IMR-90 (cell line): ENCODE measurements at regions not wholly inside any gene's neighbourhood (a gene's known extent, or its start where the extent isn't known, plus 50 kb on each side); places are given as distances from the start of the nearest gene placed in this dataset.

ENCODE experiments used
- ATAC-seq: fragments of 200-7000 bp; cut with Tn5 transposase; 2 replicates; pipeline ENCODE4 v1.9.1; 2020; ENCODE audit warnings: low read depth, mild to moderate bottlenecking, moderate library complexity
- BruUV-seq: library from RNA; stranded (reverse); fragments of 400-500 nt; replicated peaks from 2 replicates; lab custom pipeline; 2021; lab: Mats Ljungman, UMichigan
- CTCF ChIA-PET: fragments of 300-600 bp; formaldehyde crosslinking; extraction: SDS; loops from one replicate; lab custom pipeline; 2021; ENCODE audit warnings: antibody characterized with exemption; lab: Yijun Ruan, JAX
- POLR2A ChIA-PET: fragments of 300-600 bp; sonication (Branson Sonifier 250); formaldehyde crosslinking; loops from one replicate; lab custom pipeline; 2022; ENCODE audit warnings: antibody characterized with exemption; ENCODE audit not compliant: unreplicated experiment; lab: Charles Lee
- DNase-seq: peaks from one replicate; pipeline ENCODE4 v3.0.0; 2013
- H2AFZ ChIP-seq: replicated peaks from 2 replicates; pipeline ENCODE3; 2013; ENCODE audit warnings: low read length, mild to moderate bottlenecking; ENCODE audit not compliant: poor library complexity
- H2AK5ac ChIP-seq: 2 replicates; pipeline ENCODE4 v1.6.1; 2013; ENCODE audit warnings: low read depth, low read length, inconsistent platforms
- H2AK9ac ChIP-seq: replicated peaks from 2 replicates; pipeline ENCODE3; 2013; ENCODE audit warnings: mild to moderate bottlenecking, low read depth, low read length, moderate library complexity; ENCODE audit not compliant: poor library complexity
- H2BK120ac ChIP-seq: 2 replicates; pipeline ENCODE4 v1.6.1; 2013; ENCODE audit warnings: low read depth, low read length, inconsistent platforms
- H2BK15ac ChIP-seq: 3 replicates; pipeline ENCODE4 v1.6.1; 2013; ENCODE audit warnings: low read depth, low read length, inconsistent platforms
- H2BK20ac ChIP-seq: 2 replicates; pipeline ENCODE4 v1.6.1; 2013; ENCODE audit warnings: low read depth, mild to moderate bottlenecking, inconsistent platforms, low read length, moderate library complexity
- H2BK5ac ChIP-seq: 2 replicates; pipeline ENCODE4 v1.6.1; 2013; ENCODE audit warnings: mild to moderate bottlenecking, low read depth, low read length, inconsistent platforms; ENCODE audit not compliant: poor library complexity, severe bottlenecking
- H3K14ac ChIP-seq: replicated peaks from 2 replicates; pipeline ENCODE4 v1.6.1; 2013; ENCODE audit warnings: low read depth, low read length, inconsistent platforms
- H3K18ac ChIP-seq: 2 replicates; pipeline ENCODE4 v1.6.1; 2013; ENCODE audit warnings: low read depth, low read length, control low read depth
- H3K23ac ChIP-seq: 2 replicates; pipeline ENCODE4 v1.6.1; 2013; ENCODE audit warnings: low read depth, low read length, inconsistent platforms
- H3K27ac ChIP-seq: 2 replicates; pipeline ENCODE4 v1.5.1; 2013; ENCODE audit warnings: mild to moderate bottlenecking, control low read depth, low read length; ENCODE audit not compliant: insufficient read depth
- H3K27me3 ChIP-seq: 2 replicates; pipeline ENCODE4 v1.6.1; 2013; ENCODE audit warnings: low read length; ENCODE audit not compliant: control insufficient read depth, insufficient read depth
- H3K36me3 ChIP-seq: 2 replicates; pipeline ENCODE4 v1.6.1; 2013; ENCODE audit warnings: low read length, mixed read lengths; ENCODE audit not compliant: control insufficient read depth, insufficient read depth
- H3K4ac ChIP-seq: 2 replicates; pipeline ENCODE4 v1.6.1; 2013; ENCODE audit warnings: low read depth, low read length, inconsistent platforms
- H3K4me1 ChIP-seq: 2 replicates; pipeline ENCODE4 v1.6.1; 2013; ENCODE audit warnings: low read length, mixed read lengths; ENCODE audit not compliant: control insufficient read depth, insufficient read depth
- H3K4me2 ChIP-seq: 2 replicates; pipeline ENCODE4 v1.6.1; 2013; ENCODE audit warnings: low read depth, mild to moderate bottlenecking, control low read depth, low read length, moderate library complexity
- H3K4me3 ChIP-seq: 2 replicates; pipeline ENCODE4 v1.5.1; 2013; ENCODE audit warnings: low read depth, mild to moderate bottlenecking, control low read depth, low read length, moderate library complexity; ENCODE audit not compliant: insufficient read depth
- H3K56ac ChIP-seq: 2 replicates; pipeline ENCODE4 v1.6.1; 2013; ENCODE audit warnings: low read length, inconsistent platforms; ENCODE audit not compliant: insufficient read depth; ENCODE audit errors: extremely low read depth
- H3K79me1 ChIP-seq, 2 experiments: 2 replicates each; pipeline ENCODE4 v1.6.1; 2013; ENCODE audit warnings: low read length in 2 of 2, inconsistent platforms in 1 of 2, low read depth in 1 of 2
- H3K9ac ChIP-seq: 2 replicates; pipeline ENCODE4 v1.6.1; 2013; ENCODE audit warnings: low read depth, low read length, control low read depth
- H3K9me1 ChIP-seq: 2 replicates; pipeline ENCODE4 v1.6.1; 2013; ENCODE audit warnings: low read length, inconsistent platforms; ENCODE audit not compliant: insufficient read depth
- H3K9me3 ChIP-seq: 2 replicates; pipeline ENCODE4 v1.6.1; 2013; ENCODE audit warnings: low read length; ENCODE audit not compliant: control insufficient read depth, insufficient read depth
- H4K20me1 ChIP-seq: 2 replicates; pipeline ENCODE4 v1.6.1; 2013; ENCODE audit warnings: low read length, inconsistent platforms; ENCODE audit not compliant: insufficient read depth
- H4K5ac ChIP-seq: 2 replicates; pipeline ENCODE4 v1.6.1; 2013; ENCODE audit warnings: mild to moderate bottlenecking, low read depth, low read length, control low read depth
- H4K8ac ChIP-seq, 2 experiments: 2 replicates each; pipeline ENCODE4 v1.6.1; 2013; ENCODE audit warnings: low read depth in 2 of 2, low read length in 2 of 2, control low read depth in 1 of 2, inconsistent platforms in 1 of 2
- H4K91ac ChIP-seq: 2 replicates; pipeline ENCODE4 v1.6.1; 2013; ENCODE audit warnings: low read depth, low read length, inconsistent platforms; ENCODE audit not compliant: insufficient read depth
- CEBPB ChIP-seq: IDR thresholded peaks from 2 replicates; pipeline ENCODE4 v1.6.1; 2012; ENCODE audit warnings: low read depth, low read length, improper control_type of control experiment
- RAD21 ChIP-seq: IDR thresholded peaks from 2 replicates; pipeline ENCODE4 v1.6.1; 2012; ENCODE audit warnings: low read length, improper control_type of control experiment
- WGBS, 2 experiments: methylation state at CpG; one replicate each; pipeline versions ENCODE4 v1.1.5 to v1.1.7; 2013; ENCODE audit warnings: missing lambda C conversion rate in 2 of 2; ENCODE audit not compliant: insufficient read length in 1 of 2; ENCODE audit errors: extremely low coverage in 2 of 2; 5-methylcytosine and 5-hydroxymethylcytosine counted together
- dilution Hi-C: fragments of 300-500 bp; cut with HindIII; formaldehyde crosslinking; loops from one replicate; pipeline ENCODE4 v1.14.3; 2018; ENCODE audit warnings: low sequenced_read_pairs; ENCODE audit not compliant: unreplicated experiment
- in situ Hi-C: fragments of 300-500 bp; cut with MboI; formaldehyde crosslinking; loops from 3 replicates; pipeline ENCODE4 v1.14.3; 2019; ENCODE audit warnings: low sequenced_read_pairs, inconsistent platforms, mixed read lengths
- intact Hi-C: fragments of 100-400 bp; cut with micrococcal nuclease; formaldehyde crosslinking; loops from 2 replicates; pipeline ENCODE4 v1.10.0; 2022

DNA sequence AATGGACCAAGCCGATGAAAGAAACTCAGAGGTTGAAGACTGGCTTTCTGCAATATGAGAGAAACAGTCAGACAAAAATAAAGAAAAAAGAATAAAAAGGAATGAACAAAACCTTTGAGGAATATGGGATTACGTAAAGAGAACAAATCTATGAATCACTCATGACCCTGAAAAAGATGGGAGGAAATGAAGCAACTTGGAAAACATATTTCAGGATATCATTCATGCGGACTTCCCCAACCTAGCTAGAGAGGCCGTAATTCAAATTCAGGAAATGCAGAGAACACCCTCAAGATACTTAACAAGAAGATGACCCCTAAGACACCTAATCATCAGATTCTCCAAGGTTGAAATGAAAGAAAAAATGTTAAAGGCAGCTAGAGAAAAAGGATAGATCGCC is 705.3 kb upstream of the CHRM3 start:
- POLR2A ChIA-PET: no interaction called here
- TF ChIP-seq CEBPB (peak; percentile 79), RAD21 (no peak)
- Histone ChIP-seq H3K9me1 (no peaks in the 10 kb centered on the region), H3K9me3 (no peaks in the 10 kb centered on the region), H4K91ac (no peak overlapping the region), H2AK9ac (no peak overlapping the region), H3K9ac (no peak overlapping the region), H3K79me1 (no peaks in the 10 kb centered on the region), H4K20me1 (no peaks in the 10 kb centered on the region), H4K8ac (no peak overlapping the region), H3K4ac (no peak overlapping the region; the same call in 1 of the 2 replicates), H3K27me3 (no peaks in the 10 kb centered on the region), H3K27ac (no peak overlapping the region), H3K23ac (no peak overlapping the region), H2BK15ac (no peak overlapping the region), H2BK5ac (no peak overlapping the region), H3K36me3 (no peaks in the 10 kb centered on the region), H3K4me1 (no peaks in the 10 kb centered on the region), H3K56ac (no peak overlapping the region), H3K4me2 (no peak overlapping the region), H2BK120ac (no peak overlapping the region; the same call in 1 of the 2 replicates), H3K18ac (no peak overlapping the region), H2BK20ac (no peak overlapping the region), H3K14ac (no peak overlapping the region), H3K4me3 (no peak overlapping the region), H2AFZ (no peak overlapping the region), H4K5ac (no peak overlapping the region), H2AK5ac (no peak overlapping the region)
- in situ Hi-C loops (no loop called here), dilution Hi-C loops (no loop called here), intact Hi-C loops (no loop called here)
- CTCF ChIA-PET: no interaction called here
- BruUV-seq: no TSS peak
- DNase-seq (peak; percentile 78), ATAC-seq (no peak)
- WGBS, 2 experiments: 100% methylated on average over 1 of the region's 5 CpGs; no CpG with 5 or more reads in 1 of the 2 experiments
